ENCODE measurements at regions not wholly inside any gene's neighbourhood (a gene's known extent, or its start where the extent isn't known, plus 50 kb on each side); places are given as distances from the start of the nearest gene placed in this dataset.

DNA sequence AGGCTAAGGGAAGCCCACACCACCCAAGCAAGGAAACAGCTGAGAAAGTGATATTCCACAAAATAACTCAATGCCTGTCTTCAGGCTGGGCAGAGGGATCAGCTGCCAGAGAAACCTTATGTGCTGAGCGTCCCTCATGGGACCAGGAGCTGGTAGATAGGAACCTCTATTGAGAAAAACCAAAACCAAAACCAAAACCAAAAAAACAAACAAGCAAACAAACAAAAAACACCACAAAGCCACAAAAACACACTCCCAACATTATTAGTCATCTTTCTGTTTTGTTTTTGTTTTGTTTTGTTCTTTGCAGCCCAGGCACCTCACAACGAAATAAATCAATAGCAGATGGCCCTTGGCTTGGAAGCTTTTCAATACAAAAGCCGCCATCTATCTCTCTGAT is 760.8 kb upstream of the CELF2 start:
- Histone ChIP-seq H3K4me3 (no peak overlapping the region), H3K4me1 (no peaks in the 10 kb centered on the region), H3K9me3 (peaks cover 11% of the 10 kb centered on the region), H3K27me3 (no peaks in the 10 kb centered on the region), H3K36me3 (no peaks in the 10 kb centered on the region), H3K27ac (no peak overlapping the region)
- intact Hi-C loops (cut with DNase I), result no loop called here
- ATAC-seq (no peak), DNase-seq (no peak)
- TF ChIP-seq, protein P1, sequence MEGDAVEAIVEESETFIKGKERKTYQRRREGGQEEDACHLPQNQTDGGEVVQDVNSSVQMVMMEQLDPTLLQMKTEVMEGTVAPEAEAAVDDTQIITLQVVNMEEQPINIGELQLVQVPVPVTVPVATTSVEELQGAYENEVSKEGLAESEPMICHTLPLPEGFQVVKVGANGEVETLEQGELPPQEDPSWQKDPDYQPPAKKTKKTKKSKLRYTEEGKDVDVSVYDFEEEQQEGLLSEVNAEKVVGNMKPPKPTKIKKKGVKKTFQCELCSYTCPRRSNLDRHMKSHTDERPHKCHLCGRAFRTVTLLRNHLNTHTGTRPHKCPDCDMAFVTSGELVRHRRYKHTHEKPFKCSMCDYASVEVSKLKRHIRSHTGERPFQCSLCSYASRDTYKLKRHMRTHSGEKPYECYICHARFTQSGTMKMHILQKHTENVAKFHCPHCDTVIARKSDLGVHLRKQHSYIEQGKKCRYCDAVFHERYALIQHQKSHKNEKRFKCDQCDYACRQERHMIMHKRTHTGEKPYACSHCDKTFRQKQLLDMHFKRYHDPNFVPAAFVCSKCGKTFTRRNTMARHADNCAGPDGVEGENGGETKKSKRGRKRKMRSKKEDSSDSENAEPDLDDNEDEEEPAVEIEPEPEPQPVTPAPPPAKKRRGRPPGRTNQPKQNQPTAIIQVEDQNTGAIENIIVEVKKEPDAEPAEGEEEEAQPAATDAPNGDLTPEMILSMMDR (IDR thresholded peaks at IDR 0.05), result no peak

DNA sequence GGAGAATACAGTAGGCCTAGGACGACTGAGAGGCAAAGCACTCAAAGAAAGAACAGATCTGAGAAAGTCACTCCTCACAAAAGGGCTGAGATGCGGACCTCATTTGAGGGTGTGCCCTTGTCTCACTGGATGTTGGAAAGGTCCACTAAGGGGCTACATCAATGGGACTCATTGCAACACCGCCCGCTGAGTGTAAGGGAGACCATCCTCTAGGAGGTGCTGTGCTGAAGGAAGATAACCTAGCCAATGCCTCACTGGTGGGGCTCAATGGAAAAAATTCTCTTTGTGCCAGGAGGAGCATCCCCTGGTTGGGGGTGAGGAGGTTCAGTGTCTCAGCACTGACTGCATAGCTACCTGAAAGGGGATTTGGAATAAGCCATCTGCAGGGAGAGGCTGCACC is 758.7 kb upstream of the CELF2 start:
- Histone ChIP-seq H3K36me3 (no peaks in the 10 kb centered on the region), H3K27ac (no peak overlapping the region), H3K9me3 (peaks cover 11% of the 10 kb centered on the region), H3K27me3 (no peaks in the 10 kb centered on the region), H3K4me1 (no peaks in the 10 kb centered on the region), H3K4me3 (no peak overlapping the region)
- DNase-seq (no peak), ATAC-seq (no peak)
- TF ChIP-seq, protein P1 (IDR thresholded peaks at IDR 0.05), result no peak
- intact Hi-C loops (cut with DNase I), result no loop called here

DNA sequence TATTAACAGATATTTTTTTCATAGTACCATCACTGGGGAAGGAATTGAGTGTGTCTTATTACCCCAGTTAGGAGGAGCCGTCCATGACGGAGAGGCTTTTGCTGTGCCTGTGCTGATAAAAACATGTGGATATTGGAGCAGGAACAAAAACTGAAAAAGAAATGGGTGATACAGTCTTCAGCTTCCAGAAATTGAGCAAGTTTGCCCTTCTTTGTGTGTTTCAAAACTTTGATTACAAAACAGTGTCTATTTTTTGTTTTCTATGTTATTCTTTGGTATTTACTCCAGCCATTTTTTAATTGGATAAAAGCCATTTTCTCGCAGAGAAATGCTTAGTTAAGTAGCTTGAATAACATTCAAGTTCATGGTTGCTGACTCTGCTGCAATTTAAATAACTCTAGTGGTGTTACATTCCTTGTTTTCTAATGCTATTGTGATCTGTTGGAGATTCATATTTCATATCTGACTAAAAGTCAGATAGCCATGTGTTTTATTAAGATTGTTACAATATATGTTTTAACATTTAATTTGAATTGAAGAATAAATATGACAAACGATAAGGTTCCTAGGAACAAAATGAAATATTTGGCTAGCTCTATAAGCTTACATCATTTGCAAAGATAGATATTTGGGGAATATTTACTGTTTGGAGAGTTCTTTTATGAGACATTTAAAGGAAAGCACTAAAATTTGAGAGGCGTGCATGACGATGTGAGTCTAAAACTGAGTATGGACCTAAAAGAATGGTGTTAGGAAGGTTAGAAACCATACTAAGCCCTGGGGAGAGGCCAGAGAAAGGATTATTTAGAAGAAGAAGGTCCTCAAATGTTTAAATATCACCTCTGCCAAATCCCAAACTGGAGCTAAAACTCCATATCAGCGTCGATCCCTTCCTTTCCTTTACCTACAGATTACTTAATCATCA is 747.3 kb upstream of the CELF2 start:
- intact Hi-C loops (cut with DNase I), result no loop called here
- H3K9me3 ChIP-seq, result no peaks in the 10 kb centered on the region
- TF ChIP-seq, protein P1 (IDR thresholded peaks at IDR 0.05), result no peak
- DNase-seq (no peak), ATAC-seq (no peak)
- no peak overlapping the region for H3K27ac ChIP-seq
- no peaks in the 10 kb centered on the region for H3K4me1 ChIP-seq
- H3K36me3 ChIP-seq, result no peaks in the 10 kb centered on the region
- no peaks in the 10 kb centered on the region for H3K27me3 ChIP-seq
- no peak overlapping the region for H3K4me3 ChIP-seq

DNA sequence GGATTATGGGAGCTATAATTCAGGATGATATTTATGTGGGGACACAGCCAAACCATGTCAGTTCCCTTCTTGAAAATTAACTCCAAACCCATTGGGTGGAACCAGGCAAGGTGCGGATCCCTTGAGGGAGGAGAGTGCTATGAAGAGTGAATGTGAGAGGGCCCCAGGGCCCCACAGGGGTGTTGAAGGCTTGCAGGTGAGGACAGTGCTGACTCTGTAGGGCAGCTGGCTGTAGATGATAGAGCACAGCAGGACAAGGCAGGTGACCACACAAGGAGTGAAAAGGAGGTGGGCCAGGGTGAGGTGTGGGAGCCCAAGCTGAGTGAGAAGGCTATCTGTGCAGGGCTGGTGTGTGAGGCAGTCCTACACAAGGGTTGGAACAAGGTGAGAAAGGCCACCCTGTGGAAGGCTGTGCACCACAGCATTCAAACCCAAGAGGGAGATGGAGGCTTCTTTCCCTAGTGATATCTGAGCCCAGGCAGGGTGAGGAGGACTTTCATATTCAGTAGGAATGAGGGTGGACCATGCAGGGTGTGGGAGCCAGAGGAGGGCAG is 746.0 kb upstream of the CELF2 start:
- Histone ChIP-seq H3K9me3 (no peaks in the 10 kb centered on the region), H3K27ac (no peak overlapping the region), H3K27me3 (no peaks in the 10 kb centered on the region), H3K36me3 (no peaks in the 10 kb centered on the region), H3K4me3 (no peak overlapping the region), H3K4me1 (no peaks in the 10 kb centered on the region)
- TF ChIP-seq, protein P1 (IDR thresholded peaks at IDR 0.05), result no peak
- DNase-seq (no peak), ATAC-seq (peak; percentile 27)
- intact Hi-C loops (cut with DNase I), result no loop called here

DNA sequence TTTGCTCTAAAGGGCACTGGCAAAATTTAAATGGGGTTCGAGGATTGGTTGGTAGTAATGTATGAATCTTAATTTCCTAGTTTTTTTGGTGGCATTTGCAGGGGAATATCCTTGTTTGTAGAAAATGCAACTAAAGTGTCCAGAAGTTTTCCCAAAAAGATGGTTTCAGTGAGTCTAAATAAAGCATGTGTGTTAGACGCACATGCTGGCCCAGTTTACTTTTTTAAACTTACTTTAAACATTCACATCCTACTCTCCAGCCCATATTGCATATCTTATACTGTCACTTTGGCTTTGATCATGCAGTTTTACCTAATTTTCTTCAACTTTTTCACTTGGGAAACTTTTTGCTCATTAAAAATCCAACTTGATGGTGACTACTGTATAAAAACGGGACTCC is 744.0 kb upstream of the CELF2 start:
- Histone ChIP-seq H3K27me3 (no peaks in the 10 kb centered on the region), H3K9me3 (no peaks in the 10 kb centered on the region), H3K4me3 (no peak overlapping the region), H3K27ac (no peak overlapping the region), H3K4me1 (no peaks in the 10 kb centered on the region), H3K36me3 (no peaks in the 10 kb centered on the region)
- DNase-seq, result no peak
- intact Hi-C loops (cut with DNase I), result no loop called here
- no peak for ATAC-seq
- TF ChIP-seq, protein P1 (IDR thresholded peaks at IDR 0.05), result no peak
